ENCODE measurements at regions not wholly inside any gene's neighbourhood (a gene's known extent, or its start where the extent isn't known, plus 50 kb on each side); places are given as distances from the start of the nearest gene placed in this dataset.

DNA sequence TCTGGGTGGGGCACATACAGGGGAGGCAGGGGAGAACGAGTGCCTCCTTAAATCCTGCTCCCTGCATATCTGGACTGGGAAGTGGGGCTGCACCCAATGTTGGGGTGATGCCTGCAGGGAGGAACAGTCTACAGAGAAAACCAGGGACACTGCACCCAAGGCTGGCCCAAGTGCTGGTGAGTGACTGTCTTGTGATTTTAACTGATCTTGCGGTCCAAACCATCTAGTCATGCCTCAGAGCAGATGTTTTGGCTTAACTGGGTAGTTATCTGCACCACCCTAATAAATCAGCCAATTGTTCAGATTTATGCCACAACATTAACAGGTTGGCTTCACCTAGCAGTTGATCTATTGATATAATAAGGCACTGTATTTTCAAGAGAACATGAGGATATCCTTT is 219.2 kb upstream of the IRS2 start:
- Mint-ChIP-seq H3K36me3 (no peaks in the 10 kb centered on the region), H3K27ac (no peak overlapping the region), H3K9me3 (no peaks in the 10 kb centered on the region), H3K4me3 (no peak overlapping the region), H3K4me1 (no peaks in the 10 kb centered on the region), H3K27me3 (peaks cover 0 to 13% of the 10 kb centered on the region in 2 donors)
- WGBS (ENCODE audit: insufficient coverage), result 60% methylated on average over 1 of the region's 2 CpGs
- no peak for DNase-seq
- ChIA-PET CTCF (no interaction called here), POLR2A (no interaction called here)
- no peaks in the 10 kb centered on the region for H3K9me3 ChIP-seq
- no peaks in the 10 kb centered on the region for H3K27me3 ChIP-seq (replicated peaks in 1 of 2; ENCODE audit: control insufficient read depth in 2 of 2, extremely low read depth in 1 of 2, insufficient read depth in 2 of 2, low read length in 1 of 2)
- no peaks in the 10 kb centered on the region for H3K4me1 ChIP-seq (ENCODE audit: control insufficient read depth in 1 of 2, extremely low read depth in 1 of 2, insufficient read depth in 2 of 2, low read length in 2 of 2)
- H3K27ac ChIP-seq (ENCODE audit: low read length), result no peak overlapping the region
- H3K4me3 ChIP-seq (ENCODE audit: control insufficient read depth in 1 of 2, extremely low read depth in 1 of 2, low read length in 1 of 2), result no peak overlapping the region
- no peak for ATAC-seq (replicated peaks in 1 of 4)
- H3K36me3 ChIP-seq (ENCODE audit: control insufficient read depth in 2 of 2, extremely low read depth in 1 of 2, insufficient read depth in 1 of 2, low read length in 1 of 2), result no peaks in the 10 kb centered on the region

GRCh38 chr13:110004814-110005213 is 218.4 kb upstream of the IRS2 start:
- Histone ChIP-seq H3K27ac (ENCODE audit: low read length) (no peak overlapping the region), H3K4me3 (ENCODE audit: control insufficient read depth in 1 of 2, extremely low read depth in 1 of 2, low read length in 1 of 2) (no peak overlapping the region), H3K36me3 (ENCODE audit: control insufficient read depth in 2 of 2, extremely low read depth in 1 of 2, insufficient read depth in 1 of 2, low read length in 1 of 2) (no peaks in the 10 kb centered on the region), H3K9me3 (no peaks in the 10 kb centered on the region), H3K4me1 (ENCODE audit: control insufficient read depth in 1 of 2, extremely low read depth in 1 of 2, insufficient read depth in 2 of 2, low read length in 2 of 2) (no peaks in the 10 kb centered on the region), H3K27me3 (replicated peaks in 1 of 2; ENCODE audit: control insufficient read depth in 2 of 2, extremely low read depth in 1 of 2, insufficient read depth in 2 of 2, low read length in 1 of 2) (peaks cover 0 to 4% of the 10 kb centered on the region in 2 experiments)
- no peaks in the 10 kb centered on the region for H3K4me1 Mint-ChIP-seq
- DNase-seq (no peak), ATAC-seq (replicated peaks in 1 of 4) (no peak)
- no peaks in the 10 kb centered on the region for H3K9me3 Mint-ChIP-seq
- H3K4me3 Mint-ChIP-seq, result no peak overlapping the region
- CTCF ChIA-PET, result no interaction called here
- whole genome bisulfite sequencing (ENCODE audit: insufficient coverage), result 67% methylated on average over 1 of the region's 2 CpGs
- no peaks in the 10 kb centered on the region for H3K36me3 Mint-ChIP-seq
- H3K27me3 Mint-ChIP-seq, result peaks cover 0 to 13% of the 10 kb centered on the region in 2 donors
- no peak overlapping the region for H3K27ac Mint-ChIP-seq
- POLR2A ChIA-PET, result no interaction called here

- ChIA-PET POLR2A (no interaction called here), CTCF (no interaction called here)
- Histone ChIP-seq H3K27me3 (replicated peaks in 1 of 2; ENCODE audit: control insufficient read depth in 2 of 2, extremely low read depth in 1 of 2, insufficient read depth in 2 of 2, low read length in 1 of 2) (peaks cover 0 to 4% of the 10 kb centered on the region in 2 experiments), H3K9me3 (no peaks in the 10 kb centered on the region), H3K27ac (ENCODE audit: low read length) (no peak overlapping the region), H3K36me3 (ENCODE audit: control insufficient read depth in 2 of 2, extremely low read depth in 1 of 2, insufficient read depth in 1 of 2, low read length in 1 of 2) (no peaks in the 10 kb centered on the region), H3K4me1 (ENCODE audit: control insufficient read depth in 1 of 2, extremely low read depth in 1 of 2, insufficient read depth in 2 of 2, low read length in 2 of 2) (no peaks in the 10 kb centered on the region), H3K4me3 (ENCODE audit: control insufficient read depth in 1 of 2, extremely low read depth in 1 of 2, low read length in 1 of 2) (no peak overlapping the region)
- Mint-ChIP-seq H3K9me3 (no peaks in the 10 kb centered on the region), H3K4me1 (no peaks in the 10 kb centered on the region), H3K27me3 (peaks cover 0 to 16% of the 10 kb centered on the region in 2 donors), H3K36me3 (no peaks in the 10 kb centered on the region), H3K4me3 (no peak overlapping the region), H3K27ac (no peak overlapping the region)
- DNase-seq (no peak), ATAC-seq (replicated peaks in 1 of 4) (no peak)
- 91% methylated on average over 5 of the region's 7 CpGs for WGBS (ENCODE audit: insufficient coverage)
Observed at GRCh38 chr13:110001670-110002275, 215.4 kb upstream of the IRS2 start.

DNA sequence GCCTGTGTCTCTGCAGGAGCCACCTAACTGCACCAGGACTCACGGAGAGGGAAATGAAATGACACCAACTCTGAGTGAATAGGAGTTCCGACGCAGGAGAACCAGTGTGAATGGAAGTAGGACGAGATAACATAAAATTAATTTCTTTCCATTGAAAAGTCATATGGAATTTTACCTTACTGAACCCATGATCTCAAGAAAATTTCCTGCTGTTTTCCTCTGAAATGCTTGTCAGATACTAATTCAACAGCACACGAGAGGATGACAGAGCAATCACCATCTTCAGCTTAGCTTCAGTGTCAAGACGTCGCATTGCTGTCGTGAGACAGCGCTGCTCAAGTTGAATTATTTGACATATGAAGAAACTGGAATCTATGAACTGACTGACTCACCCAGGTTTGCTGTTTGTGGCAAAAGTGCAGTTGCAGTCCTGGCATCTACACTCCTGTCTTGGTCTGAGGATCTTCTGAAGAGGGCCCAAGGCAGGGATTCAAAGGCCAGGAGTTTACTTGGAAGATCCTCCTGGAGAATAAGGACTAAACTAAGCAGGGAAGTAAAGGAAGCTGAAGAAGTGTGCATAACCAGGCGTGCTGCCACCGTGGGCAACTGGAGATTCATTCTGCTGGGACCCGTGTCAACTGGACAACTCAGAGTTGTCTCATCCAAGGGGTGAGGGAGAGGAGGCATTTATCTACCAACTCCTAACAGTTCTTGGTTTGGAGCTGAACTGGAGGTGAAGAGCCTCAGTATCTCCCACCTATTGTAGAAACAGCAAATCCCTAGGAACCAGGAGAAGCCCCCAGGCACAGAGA is 214.4 kb upstream of the IRS2 start:
- ATAC-seq (replicated peaks in 1 of 4) (no peak), DNase-seq (no peak)
- Mint-ChIP-seq H3K9me3 (no peaks in the 10 kb centered on the region), H3K4me1 (no peaks in the 10 kb centered on the region), H3K27ac (no peak overlapping the region), H3K36me3 (no peaks in the 10 kb centered on the region), H3K4me3 (no peak overlapping the region), H3K27me3 (peaks cover 0 to 16% of the 10 kb centered on the region in 2 donors)
- Histone ChIP-seq H3K9me3 (no peaks in the 10 kb centered on the region), H3K4me3 (ENCODE audit: control insufficient read depth in 1 of 2, extremely low read depth in 1 of 2, low read length in 1 of 2) (no peak overlapping the region), H3K36me3 (ENCODE audit: control insufficient read depth in 2 of 2, extremely low read depth in 1 of 2, insufficient read depth in 1 of 2, low read length in 1 of 2) (no peaks in the 10 kb centered on the region), H3K27me3 (replicated peaks in 1 of 2; ENCODE audit: control insufficient read depth in 2 of 2, extremely low read depth in 1 of 2, insufficient read depth in 2 of 2, low read length in 1 of 2) (peaks cover 0 to 4% of the 10 kb centered on the region in 2 experiments), H3K27ac (ENCODE audit: low read length) (no peak overlapping the region), H3K4me1 (ENCODE audit: control insufficient read depth in 1 of 2, extremely low read depth in 1 of 2, insufficient read depth in 2 of 2, low read length in 2 of 2) (no peaks in the 10 kb centered on the region)
- ChIA-PET POLR2A (no interaction called here), CTCF (no interaction called here)
- 81% methylated on average over 6 of the region's 12 CpGs for WGBS (ENCODE audit: insufficient coverage)

DNA sequence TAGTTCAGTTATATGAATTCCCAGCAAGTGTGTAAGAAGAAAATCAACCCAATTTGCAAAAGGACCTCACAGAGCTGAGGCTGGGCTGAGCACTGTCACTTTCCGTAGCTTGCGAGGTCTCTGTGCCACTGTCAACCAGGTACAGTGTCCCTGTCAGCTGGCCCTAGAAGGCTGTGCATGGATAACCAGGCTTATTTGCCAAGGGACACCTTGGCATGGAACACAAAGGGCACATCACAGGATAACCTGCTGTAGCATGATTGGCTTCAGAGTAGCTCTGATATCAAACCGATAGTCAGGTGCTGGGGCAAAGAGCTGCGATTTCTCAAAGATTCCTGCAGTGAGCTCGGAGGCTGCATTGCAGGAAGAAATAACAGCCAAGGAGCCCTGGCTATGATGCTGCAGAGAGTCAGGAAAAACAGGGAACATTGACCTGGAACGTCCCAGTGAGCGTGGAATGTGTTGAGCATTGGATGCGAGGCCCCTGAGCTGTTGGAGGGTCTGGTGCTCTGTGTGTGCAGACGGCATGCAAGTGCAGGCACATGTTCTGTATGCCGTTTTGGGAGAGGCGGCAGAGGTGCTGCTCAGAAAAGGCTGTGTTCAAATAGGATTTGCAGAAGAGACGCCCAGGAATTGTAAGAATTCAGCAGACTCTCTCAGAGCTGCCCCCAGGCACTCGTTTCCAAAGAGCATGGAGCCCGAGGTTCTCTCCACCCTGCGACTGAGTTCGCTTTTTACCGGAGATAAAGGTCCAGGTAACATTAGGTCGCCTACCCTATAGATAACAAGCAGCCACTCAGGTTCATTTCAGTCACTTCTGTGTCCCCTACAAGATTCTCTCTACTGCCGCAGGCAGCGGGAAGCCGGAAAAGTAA is 213.5 kb upstream of the IRS2 start:
- no peaks in the 10 kb centered on the region for H3K4me1 ChIP-seq (ENCODE audit: control insufficient read depth in 1 of 2, extremely low read depth in 1 of 2, insufficient read depth in 2 of 2, low read length in 2 of 2)
- Mint-ChIP-seq H3K36me3 (no peaks in the 10 kb centered on the region), H3K27ac (no peak overlapping the region), H3K9me3 (no peaks in the 10 kb centered on the region), H3K4me3 (no peak overlapping the region), H3K27me3 (peaks cover 0 to 16% of the 10 kb centered on the region in 2 donors), H3K4me1 (no peaks in the 10 kb centered on the region)
- WGBS (ENCODE audit: insufficient coverage), result 73% methylated on average over 18 of the region's 21 CpGs
- H3K4me3 ChIP-seq (ENCODE audit: control insufficient read depth in 1 of 2, extremely low read depth in 1 of 2, low read length in 1 of 2), result no peak overlapping the region
- no peak for DNase-seq
- ATAC-seq (replicated peaks in 1 of 4), result no peak
- ChIA-PET POLR2A (no interaction called here), CTCF (no interaction called here)
- no peaks in the 10 kb centered on the region for H3K36me3 ChIP-seq (ENCODE audit: control insufficient read depth in 2 of 2, extremely low read depth in 1 of 2, insufficient read depth in 1 of 2, low read length in 1 of 2)
- H3K27me3 ChIP-seq (replicated peaks in 1 of 2; ENCODE audit: control insufficient read depth in 2 of 2, extremely low read depth in 1 of 2, insufficient read depth in 2 of 2, low read length in 1 of 2), result peaks cover 0 to 4% of the 10 kb centered on the region in 2 experiments
- no peak overlapping the region for H3K27ac ChIP-seq (ENCODE audit: low read length)
- H3K9me3 ChIP-seq, result no peaks in the 10 kb centered on the region

- CTCF ChIA-PET, result no interaction called here
- POLR2A ChIA-PET, result no interaction called here
- no peak overlapping the region for H3K4me3 ChIP-seq (ENCODE audit: control insufficient read depth in 1 of 2, extremely low read depth in 1 of 2, low read length in 1 of 2)
- no peaks in the 10 kb centered on the region for H3K36me3 ChIP-seq (ENCODE audit: control insufficient read depth in 2 of 2, extremely low read depth in 1 of 2, insufficient read depth in 1 of 2, low read length in 1 of 2)
- WGBS (ENCODE audit: insufficient coverage), result no CpG with 5 or more reads among the region's 5 CpGs
- Mint-ChIP-seq H3K27ac (no peak overlapping the region), H3K27me3 (peaks cover 0 to 16% of the 10 kb centered on the region in 2 donors), H3K36me3 (no peaks in the 10 kb centered on the region), H3K4me1 (no peaks in the 10 kb centered on the region), H3K9me3 (no peaks in the 10 kb centered on the region), H3K4me3 (no peak overlapping the region)
- H3K9me3 ChIP-seq, result no peaks in the 10 kb centered on the region
- H3K27me3 ChIP-seq (replicated peaks in 1 of 2; ENCODE audit: control insufficient read depth in 2 of 2, extremely low read depth in 1 of 2, insufficient read depth in 2 of 2, low read length in 1 of 2), result peaks cover 0 to 4% of the 10 kb centered on the region in 2 experiments
- ATAC-seq (replicated peaks in 1 of 4) (no peak), DNase-seq (no peak)
- no peak overlapping the region for H3K27ac ChIP-seq (ENCODE audit: low read length)
- no peaks in the 10 kb centered on the region for H3K4me1 ChIP-seq (ENCODE audit: control insufficient read depth in 1 of 2, extremely low read depth in 1 of 2, insufficient read depth in 2 of 2, low read length in 2 of 2)
Observed at GRCh38 chr13:109998684-109999533, 212.5 kb upstream of the IRS2 start.

Measured in T-cell (primary cell).